NCI-H460 (cell line): ENCODE measurements at regions not wholly inside any gene's neighbourhood (a gene's known extent, or its start where the extent isn't known, plus 50 kb on each side); places are given as distances from the start of the nearest gene placed in this dataset.
"Not testable (repeated sequence)": the region's sequence is repeated elsewhere in the genome, so short reads cannot be mapped to it uniquely, and the experiment has no call there.

Experiments used
- DNase-seq: peaks from one replicate; pipeline ENCODE4 v3.0.0-alpha.2; 2016; ENCODE audit warnings: low read depth; ENCODE audit errors: extremely low read depth

GRCh38 chr1:38486085-38486484 lies 373.5 kb downstream of the RRAGC start:
- DNase-seq, result no peak

DNA sequence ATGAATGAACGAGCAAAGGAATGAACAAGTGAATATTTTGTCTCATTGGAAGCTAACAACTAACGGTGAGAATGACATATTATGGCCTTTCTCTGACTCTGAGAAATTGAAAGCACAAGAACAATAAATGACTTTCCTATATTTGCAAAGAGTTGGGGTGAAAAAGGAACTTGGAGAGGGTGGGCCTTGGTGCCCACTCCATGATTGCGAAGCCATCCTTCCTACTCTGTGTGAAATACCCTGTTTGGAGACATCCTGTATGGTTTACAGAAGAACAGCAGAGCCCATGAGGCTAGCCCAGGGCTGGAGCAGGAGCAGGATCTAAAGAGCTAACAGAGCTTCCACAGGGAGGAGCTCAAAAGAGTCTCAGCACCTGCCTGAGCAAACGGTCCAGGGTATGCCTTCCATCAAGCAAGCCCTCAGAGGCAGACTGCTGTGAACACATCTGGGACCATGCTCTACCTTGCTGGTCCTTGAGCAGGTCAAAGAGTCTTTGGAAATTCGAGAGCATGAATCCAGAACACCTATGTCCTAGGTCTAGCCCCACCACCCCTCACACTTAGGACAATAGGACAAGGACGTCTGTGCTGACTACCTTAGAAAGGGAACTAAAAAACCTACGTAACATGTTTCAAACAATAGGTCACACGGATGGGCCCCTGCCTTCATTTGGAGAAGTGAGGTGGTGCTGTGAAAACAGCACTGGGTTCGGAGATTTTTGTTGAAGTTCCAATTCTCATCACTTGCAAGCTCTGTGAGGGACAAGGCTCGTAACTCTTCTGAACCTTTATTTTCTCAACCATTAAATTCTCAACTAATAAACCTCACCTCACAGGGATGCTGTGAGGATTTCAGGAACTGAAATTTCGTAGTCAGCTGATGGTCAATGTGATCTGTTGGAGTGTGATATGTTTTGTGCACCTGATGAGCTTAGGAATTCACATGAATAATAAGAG lies 377.4 kb downstream of the RRAGC start:
- no peak for DNase-seq

- not testable (repeated sequence) for DNase-seq
Measured at GRCh38 chr1:38479662-38480061, 379.9 kb downstream of the RRAGC start.

DNA sequence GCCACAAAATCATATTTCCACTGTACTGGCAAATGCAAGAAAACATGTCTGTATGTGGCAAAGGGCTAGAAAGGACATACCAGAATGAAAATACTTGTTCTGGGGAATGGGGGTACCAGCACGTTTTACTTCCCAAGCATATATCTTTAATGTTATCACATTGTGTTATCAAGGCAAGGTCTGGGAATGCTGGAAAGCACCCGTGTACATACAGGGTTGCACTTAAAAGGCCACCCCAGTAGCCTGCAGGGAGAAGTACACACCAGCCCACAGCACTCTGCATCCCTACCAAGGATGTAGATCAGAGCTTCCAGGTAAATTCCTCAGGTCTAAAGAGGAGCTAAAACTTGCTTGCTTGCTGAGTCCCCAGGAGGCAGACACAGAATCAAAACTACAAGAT lies 381.8 kb downstream of the RRAGC start:
- no peak for DNase-seq

GRCh38 chr1:38476850-38477178 lies 382.8 kb downstream of the RRAGC start:
- DNase-seq, result no peak

- DNase-seq, result no peak
Measured at GRCh38 chr1:38476111-38476849, 383.3 kb downstream of the RRAGC start.

DNA sequence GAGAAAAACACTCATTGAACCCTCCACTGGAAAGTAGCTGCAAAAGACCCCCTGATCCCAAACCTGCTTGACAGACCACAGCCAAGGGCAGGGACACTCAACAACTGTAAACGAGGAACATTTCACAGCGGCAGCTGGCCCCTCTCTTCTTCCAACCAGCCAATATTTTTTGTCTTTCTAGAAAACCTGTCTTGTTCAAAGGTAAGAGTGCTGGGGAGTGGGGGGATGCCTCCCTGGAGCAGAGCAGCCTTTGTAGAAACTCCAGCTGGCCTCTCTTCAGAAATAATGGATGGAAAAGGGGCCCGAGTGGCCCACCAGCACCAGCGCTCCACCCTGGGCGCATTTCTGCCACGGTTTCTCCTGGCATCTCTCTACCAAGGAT lies 384.0 kb downstream of the RRAGC start:
- no peak for DNase-seq

DNA sequence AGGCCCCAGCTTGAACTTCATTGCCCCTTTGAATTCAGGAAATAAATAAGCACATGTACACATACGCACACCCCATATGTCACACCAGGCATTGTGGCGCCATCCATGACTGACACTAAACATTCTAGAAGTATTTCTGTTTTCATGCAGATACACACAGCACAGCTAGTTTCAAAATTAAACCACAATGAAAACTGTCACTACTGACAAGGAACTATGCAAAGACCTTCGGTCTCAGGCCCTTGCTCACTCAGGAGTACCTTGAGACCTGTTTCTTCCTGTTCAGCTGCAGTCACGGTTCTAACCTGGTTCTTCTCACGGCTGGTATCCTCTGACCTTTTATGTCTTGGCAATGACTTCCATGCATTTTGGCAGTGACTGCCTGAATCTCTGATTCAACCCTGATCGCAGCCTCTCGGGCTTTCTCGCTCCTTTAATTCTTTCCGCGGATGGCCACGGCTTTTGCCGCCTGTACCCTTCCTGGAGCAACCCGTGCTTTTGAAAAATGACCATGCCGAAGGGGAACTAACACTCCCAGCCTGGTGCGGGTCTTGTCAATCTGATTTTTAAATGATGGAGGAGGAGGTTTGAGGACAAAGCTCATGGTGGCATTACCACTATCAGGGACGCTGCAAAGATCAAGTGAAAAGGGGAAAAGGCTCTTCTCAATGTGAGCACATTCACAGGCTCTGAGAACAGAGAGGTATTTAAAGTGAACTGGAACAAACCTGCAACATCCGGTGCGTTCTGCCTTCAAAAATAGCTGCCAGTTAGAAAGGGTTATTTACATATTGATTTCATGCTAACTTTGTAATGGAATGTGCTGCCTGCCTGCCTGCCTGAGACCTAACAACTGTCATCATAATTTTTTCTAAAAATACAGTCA lies 384.6 kb downstream of the RRAGC start:
- DNase-seq, result no peak

DNA sequence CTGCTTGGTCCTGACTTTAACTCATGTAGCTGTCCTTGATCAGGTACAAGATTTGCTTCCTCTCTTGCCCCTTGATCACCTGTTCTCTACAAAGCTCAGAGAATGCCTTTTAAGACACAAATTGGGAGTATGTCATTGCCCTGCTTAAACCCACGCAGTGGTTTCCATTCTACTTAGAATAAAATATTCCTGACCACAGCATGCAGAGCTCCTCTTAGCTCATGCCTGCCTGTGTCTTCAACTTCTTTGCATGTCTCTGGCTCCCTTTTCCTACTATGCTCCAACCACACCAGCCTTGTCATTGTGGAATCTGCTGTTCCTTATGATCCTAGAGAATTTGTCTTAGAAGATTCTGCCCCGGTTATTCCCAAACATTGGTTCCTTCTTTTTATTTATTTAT lies 393.1 kb downstream of the RRAGC start:
- no peak for DNase-seq

- no peak for DNase-seq
Measured at GRCh38 chr1:38465460-38465859, 394.1 kb downstream of the RRAGC start.

- no peak for DNase-seq
Measured at GRCh38 chr1:38464071-38464661, 395.4 kb downstream of the RRAGC start.

DNA sequence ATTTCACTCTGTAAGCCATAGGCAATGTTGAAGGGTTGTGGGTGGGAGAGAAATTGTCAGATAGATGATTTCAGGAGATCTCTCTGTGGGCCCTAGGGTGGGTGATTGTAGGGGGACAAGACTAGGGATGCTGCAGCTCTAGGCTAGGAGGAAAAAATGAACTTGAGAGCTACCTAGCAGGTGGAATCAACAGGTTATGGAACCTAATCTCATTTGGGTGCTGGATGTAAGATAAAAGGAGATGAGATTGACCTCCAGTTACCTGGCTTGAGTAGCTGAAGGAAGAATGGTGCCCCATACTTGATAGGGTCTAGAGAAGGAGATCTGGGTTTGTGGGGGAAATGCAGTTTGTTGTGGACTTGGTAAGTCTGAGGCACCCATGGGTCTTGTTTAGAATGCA lies 396.5 kb downstream of the RRAGC start:
- no peak for DNase-seq

DNA sequence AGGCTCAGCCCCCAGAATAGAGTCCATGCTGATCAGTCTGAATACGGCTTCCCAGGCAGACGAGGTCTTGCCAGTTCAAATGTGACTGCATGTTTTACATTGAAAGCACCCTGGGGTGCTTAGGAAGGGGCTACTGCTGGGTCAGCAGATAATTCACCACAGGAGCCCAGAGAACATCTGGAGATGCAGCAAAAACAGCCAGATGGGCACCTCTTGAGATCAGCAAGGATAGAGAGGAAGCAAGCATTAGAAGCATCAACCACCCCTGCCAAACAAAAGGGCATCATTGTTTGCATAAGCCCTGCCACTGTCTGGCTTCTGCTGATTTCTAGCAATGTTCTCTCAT lies 403.1 kb downstream of the RRAGC start:
- no peak for DNase-seq

- no peak for DNase-seq
Measured at GRCh38 chr1:38455829-38456530, 403.6 kb downstream of the RRAGC start.

- DNase-seq, result no peak
Measured at GRCh38 chr1:38454749-38455441, 404.7 kb downstream of the RRAGC start.

GRCh38 chr1:38454236-38454635 lies 405.3 kb downstream of the RRAGC start:
- no peak for DNase-seq

DNA sequence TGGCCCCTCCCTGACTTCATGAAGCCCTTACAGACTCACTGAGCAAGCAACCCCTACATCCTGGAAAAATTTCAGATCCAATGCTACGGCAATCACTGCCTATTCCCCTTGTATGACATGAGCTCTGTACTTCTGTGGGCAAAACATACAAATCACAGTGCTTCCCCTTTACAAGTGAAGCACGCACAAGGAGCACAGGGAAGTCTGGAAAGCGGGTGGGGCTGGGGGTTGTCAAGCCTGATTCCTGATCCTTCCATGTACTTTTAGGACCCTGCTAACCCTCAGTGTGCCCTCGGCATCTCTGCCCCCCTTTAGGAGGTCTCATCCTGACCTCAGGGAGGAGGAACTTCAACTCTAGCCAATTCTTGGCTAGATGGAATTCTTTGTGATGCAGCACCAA lies 405.7 kb upstream of the POU3F1 start:
- DNase-seq, result no peak

GRCh38 chr1:38451541-38451993 lies 405.0 kb upstream of the POU3F1 start:
- DNase-seq, result no peak

- DNase-seq, result no peak
Measured at GRCh38 chr1:38448893-38449292, 402.3 kb upstream of the POU3F1 start.

DNA sequence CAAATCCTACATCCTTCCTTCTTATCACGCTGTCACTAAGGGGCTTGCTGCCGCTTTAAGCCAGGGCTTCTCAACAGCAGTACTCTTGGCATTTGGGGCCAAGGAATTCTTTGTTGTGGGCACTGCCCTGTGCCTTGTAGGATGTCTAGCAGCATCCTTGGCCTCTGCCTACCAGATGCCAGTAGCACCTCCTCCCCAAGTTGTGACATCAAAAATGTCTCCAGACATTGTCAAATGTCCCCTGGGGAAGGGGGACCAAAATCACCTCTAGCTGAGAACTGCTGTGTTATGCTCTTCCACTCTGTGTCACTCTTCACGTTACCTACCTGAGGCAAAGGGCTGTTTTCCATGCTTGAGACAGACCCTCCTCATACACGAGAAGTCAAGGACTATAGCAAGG lies 400.3 kb upstream of the POU3F1 start:
- DNase-seq, result no peak
